HG03565 (cell line): ENCODE measurements at regions not wholly inside any gene's neighbourhood (a gene's known extent, or its start where the extent isn't known, plus 50 kb on each side); places are given as distances from the start of the nearest gene placed in this dataset.
"Not testable (repeated sequence)": the region's sequence is repeated elsewhere in the genome, so short reads cannot be mapped to it uniquely, and the experiment has no call there.

Experiments used
- ATAC-seq: cut with Tn5 transposase; IDR thresholded peaks from one replicate; pipeline ENCODE4 v1.9.1; 2021; ENCODE audit warnings: mild to moderate bottlenecking, moderate library complexity; ENCODE audit not compliant: unreplicated experiment

DNA sequence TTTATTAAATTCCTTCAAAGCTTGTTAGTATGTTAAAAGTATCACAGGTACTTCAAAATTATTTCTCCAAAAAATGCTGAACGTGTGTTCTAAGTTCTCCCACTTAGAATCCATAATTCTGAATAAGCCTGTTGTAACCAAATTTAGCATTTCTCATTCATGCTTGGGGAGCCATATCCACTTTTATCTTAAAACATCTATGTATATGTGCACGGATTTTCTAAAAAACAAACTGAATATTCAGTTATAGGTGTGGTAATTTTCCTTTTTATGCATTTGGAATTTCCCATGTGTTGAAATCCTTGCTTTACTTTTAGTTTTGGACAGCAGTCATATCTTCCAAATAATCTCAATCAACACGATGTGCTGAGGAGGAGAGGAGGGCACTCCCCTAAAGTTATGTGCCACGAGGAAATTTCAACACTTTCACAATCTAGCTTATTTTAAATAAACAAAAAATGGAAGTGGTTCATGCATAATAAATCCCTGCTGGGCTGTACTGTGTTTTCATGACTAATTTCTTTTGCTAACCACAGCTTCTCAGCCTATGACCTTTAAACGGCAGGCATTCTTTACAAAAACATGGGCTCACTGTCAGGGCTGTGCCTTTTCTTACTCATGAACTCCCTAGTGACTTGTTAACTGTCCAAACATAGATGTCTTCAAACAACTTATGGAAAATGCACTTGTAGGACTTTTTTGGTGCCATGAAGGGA is 380.3 kb upstream of the SEMA3C start:
- ATAC-seq = no peak

DNA sequence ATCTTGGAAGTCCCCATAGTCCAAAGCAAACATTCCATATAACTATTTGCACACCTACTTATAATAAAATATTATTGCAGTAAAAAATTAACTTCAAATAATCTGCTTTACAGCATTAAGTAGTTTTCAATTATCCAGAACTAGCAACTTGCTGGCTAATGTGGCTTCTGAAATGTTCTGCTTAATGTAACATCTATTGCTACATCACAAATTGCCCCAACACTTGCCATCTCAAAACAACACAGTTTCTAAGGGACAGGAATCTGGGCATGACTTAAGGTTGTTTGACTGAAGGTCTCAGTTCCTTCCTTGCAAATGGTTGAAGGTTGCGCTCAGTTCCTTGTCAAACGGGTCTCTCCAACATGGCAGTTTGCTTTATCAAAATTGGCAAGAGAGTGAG is 378.5 kb upstream of the SEMA3C start:
- no peak for ATAC-seq

DNA sequence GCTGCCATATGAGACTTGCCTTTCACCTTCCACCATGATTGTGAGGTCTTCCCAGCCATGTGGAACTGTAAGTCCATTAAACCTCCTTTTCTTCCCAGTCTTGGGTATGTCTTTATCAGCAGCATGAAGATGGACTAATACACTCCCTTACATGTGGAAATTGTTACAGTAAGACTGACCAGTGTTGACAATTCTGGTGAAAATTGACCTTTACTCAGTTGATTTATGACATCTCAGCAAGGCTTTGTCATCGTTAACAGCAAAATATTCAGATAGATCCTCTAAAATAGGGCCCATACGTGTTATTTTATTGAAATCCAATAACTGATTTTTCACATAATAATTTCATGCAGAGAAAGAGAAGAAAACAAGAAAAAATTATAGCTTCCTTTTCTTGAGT is 377.9 kb upstream of the SEMA3C start:
- no peak for ATAC-seq

DNA sequence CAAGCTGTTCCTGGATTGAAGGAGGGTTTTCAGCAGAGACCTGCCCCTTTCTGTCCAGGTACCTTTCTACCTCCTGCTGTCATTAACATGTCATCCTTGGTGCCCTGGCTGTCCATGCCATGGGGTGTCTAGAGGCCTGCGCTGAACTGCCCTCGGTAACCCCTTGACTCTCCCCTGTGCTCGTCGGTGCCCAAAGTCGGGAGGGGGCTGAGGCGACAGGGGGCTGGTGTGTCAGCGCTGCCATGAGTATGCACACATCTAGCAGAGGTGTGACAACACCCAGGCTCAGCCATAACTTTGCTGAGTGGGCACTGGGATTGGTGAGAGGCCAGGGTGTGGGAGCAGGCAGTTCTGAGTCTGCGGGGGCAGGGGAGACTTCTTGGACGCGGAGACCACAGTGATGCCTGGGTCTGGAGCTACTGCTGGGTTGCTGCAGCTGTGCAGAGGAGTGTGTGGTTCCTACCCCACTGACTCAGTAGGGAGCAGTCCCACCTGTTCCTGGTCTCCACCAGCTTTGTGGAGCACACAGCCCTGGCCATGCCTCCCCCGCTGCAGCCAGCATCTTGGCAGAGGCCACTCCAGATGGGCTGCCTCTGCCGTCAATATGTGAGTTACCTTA is 376.2 kb upstream of the SEMA3C start:
- ATAC-seq = no peak

DNA sequence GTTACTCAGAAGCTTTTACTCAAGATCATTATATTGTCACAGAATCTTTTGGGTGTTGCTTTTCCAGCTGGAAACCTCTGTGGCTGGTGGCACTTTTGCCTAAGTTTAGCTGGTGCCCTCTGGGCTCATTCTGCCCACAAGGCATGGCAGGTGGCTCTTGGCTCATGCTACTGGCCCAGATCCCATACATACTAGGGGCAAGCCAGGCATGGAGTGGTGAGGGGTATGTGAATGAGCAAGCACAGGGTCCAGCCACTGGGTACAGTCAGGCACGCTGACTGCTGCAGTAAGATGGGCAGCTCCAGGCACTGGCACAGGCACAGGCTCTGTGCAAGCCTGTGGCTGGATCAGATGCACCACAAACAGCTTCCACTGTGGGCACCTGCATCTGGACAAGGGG is 375.0 kb upstream of the SEMA3C start:
- ATAC-seq = no peak

DNA sequence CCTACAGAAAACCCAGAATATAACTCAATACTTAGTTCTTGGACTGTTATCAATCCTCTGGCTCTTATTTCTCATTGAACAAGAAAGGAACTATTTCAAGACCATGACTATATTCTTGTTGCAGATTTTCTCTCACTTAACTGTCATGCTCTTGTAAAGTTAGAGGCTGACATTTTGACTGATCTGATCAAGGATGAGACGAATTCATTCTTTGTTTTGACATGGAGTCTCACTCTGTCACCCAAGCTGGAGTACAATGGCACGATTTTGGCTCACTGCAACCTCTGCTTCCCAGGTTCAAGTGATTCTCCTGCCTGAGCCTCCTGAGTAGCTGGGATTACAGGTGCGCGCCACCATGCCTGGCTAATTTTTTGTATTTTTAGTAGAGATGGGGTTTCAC is 367.9 kb upstream of the SEMA3C start:
- ATAC-seq = not testable (repeated sequence)

DNA sequence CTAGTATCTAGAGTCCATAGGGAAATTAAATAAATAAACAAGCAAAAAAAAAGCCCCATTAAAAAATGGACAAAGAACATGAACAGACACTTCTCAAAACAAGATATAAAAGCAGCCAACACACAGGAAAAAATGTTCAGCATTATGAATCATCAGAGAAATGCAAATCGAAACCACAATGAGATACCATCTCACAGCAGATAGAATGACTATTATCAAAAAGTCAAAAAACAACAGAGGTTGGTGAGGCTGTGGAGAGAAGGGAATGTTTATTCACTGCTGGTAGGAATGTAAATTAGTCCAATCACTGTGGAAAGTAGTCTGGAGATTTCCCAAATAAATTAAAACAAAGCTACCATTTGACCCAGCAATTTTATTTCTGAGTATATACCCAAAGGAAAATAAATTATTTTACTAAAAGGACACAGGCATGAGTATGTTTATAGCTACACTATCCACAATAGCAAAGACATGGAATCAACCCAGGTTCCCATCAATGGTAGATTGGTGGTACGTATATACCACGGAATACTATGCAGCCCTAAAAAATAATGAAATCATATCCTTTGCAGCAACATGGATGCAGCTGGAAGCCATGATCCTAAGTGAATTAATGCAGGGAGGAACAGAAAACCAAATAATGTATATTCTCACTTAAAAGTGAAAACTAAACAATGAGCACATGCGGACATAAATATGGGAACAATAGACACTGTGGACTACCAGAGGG is 366.5 kb upstream of the SEMA3C start:
- no peak for ATAC-seq

DNA sequence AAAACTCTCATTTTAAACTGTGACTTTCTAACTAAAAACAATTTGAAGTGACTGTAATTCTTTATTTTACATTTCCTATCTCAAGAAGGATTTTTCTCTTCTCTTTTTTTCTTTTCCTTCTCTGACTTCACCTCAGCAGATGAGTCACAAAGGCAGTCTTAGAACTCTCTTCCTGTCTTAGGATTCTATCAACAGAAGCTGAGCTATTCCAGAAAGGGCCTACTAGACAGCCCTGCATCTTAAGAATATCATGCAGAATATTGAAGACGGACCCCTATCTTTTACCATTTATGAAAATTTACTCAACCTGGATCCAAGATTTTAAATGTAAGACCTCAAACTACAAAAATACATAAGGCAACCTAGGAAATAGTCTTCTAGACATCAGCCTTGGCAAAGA is 365.7 kb upstream of the SEMA3C start:
- ATAC-seq = no peak

DNA sequence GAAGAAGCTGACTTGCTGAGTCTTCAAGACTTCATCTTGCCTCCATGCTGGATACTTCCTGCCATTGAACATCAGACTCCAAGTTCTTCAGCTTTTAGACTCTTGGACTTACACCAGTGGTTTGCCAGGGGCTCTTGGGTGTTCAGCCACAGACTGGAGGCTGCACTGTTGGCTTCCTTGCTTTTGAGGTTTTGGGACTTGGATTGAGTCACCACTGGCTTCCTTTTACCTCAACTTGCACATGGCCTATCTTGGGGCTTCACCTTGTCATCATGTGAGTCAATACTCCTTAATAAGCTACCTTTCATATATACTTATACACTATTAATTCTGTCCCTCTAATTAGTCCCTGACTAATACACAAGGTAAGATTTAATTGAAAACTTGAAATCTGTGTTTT is 361.7 kb upstream of the SEMA3C start:
- no peak for ATAC-seq

DNA sequence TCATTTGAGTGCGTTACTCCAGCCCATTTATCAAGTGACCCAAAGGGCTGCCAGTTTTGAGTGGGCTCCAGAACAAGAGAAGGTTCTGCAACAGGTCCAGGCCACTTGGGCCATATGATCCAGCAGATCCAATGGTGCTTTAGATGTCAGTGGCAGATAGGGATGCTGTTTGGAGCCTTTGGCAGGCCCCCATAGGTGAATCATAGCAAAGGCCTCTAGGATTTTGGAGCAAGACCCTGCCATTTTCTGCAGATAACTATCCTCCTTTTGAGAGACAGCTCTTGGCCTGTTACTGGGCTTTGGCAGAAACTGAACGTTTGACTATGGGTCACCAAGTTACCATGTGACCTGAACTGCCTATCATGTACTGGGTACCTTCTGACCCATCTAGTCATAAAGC is 358.8 kb upstream of the SEMA3C start:
- ATAC-seq = no peak

DNA sequence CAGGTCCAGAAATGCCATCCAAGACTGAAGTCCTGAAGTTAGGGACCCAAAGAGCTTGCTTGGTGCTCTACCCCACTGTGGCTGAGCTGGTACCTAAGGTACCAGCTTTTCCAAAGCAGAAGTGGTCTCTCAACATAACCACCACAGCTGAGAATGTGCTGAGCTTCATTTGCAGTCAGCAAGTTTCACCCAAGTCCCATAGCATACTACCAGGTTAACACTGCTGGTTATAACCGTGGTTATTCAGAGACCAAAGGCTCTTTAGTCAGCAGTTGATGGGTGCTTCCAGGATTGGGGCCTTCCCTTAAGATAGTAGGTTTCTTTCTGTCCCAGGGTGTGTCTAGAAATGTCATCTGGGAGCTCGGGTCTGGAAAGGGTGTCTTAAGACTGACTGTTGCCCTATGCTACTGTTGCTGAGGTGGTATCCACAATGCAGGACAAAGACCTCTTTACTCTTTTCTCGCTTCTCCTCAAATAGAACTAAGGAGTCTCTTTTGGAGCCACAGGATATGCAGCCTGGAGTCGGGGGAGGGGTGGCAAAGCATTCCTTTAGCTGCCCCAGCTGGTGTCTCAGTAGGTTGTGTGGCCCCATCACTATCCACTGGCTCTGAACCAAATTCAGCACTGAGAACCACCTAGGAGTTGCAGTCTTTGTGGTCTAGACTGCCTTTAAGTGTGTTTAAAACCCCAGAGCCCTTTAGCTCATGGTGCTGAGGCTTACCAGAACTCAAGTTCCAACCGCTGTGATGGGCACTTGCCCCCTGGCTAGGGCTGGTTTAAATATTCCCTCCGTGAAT is 354.9 kb upstream of the SEMA3C start:
- ATAC-seq = no peak

DNA sequence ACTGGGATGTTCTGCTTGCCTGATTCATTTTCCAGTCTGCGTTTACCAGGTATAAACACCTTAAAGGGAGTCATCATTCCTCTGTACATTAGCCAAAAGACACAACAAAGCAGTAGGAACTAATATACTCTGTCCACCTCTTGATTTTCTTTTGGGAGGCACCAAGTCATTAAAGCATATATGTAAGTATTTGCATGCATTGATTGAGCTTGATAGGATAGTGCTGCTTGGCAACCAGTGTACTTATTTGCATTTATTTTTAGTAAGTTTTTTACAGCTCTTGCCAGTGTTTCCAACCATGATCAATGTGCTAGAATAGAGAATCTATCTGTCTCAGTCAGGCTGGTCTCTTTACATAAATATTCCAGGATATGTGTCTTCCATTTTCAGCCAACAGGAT is 353.3 kb upstream of the SEMA3C start:
- no peak for ATAC-seq

DNA sequence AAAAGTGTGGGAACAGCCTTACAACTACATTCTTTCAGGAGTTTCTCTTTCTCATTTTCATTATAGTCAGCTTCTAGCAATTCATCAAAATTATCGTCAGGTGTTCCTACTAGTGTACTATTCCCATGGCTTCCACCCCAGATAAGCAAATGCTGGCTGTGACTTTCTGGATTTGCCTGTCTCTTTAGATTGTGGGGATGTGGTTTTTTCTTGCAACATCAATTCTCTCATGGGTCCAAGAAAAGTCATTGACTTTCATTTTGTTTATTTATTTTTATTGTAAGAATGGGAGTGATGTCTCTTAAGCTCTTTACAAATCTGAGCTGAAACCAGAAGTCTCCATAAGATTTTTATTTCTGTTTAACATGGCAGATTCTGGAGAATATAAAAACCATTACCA is 349.7 kb upstream of the SEMA3C start:
- no peak for ATAC-seq

DNA sequence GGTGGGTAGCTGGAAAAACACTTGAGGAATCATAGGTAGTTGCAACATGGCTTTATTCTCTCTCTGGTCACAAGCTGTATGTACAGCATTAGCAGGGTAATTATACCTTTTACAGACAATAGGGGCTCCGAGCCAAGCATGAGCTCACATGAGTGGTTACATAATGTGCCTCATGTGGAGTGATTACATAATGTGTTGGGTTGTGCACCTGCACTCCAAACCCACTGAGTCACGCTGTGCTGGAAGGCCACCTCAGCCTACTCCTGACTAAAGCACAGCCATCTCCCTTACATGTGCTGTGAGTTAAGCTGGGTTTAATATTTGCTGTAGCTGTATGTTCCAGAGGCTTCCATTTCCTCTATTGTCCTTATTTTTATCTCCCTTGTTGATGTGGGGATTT is 348.7 kb upstream of the SEMA3C start:
- ATAC-seq = no peak

DNA sequence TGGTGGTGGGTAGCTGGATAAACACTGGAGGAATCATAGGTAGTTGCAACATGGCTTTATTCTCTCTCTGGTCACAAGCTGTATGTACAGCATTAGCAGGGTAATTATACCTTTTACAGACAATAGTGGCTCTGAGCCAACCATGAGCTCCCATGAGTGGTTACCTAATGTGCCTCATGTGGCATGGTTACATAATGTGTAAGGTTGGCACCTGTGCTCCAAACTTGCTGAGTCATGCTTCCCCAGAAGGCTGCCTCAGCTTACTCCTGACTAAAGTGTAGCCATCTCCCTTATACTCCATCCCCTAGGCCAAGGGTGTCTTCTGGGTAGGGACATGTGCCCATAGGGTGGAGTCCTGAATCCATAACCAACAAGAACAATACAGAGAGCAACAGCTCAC is 345.3 kb upstream of the SEMA3C start:
- ATAC-seq = no peak

DNA sequence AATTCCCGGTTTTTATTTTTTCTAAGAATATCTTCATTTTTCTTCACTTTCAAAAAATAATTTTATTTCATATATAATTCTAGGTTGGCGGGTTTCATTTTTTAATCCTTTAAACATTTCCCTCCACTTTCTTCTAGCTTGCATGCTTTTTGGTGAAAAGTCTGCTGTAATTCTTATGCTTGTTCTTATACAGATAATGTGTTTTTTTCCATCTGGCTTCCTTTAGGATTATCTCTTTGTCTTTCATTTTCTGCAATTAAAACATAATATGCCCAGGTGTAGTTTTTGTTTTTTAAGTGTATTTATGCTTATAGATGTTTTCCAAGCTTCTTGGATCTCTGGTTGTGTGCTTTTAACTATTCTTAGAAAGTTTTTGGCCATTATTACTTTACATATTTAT is 341.3 kb upstream of the SEMA3C start:
- ATAC-seq = no peak

DNA sequence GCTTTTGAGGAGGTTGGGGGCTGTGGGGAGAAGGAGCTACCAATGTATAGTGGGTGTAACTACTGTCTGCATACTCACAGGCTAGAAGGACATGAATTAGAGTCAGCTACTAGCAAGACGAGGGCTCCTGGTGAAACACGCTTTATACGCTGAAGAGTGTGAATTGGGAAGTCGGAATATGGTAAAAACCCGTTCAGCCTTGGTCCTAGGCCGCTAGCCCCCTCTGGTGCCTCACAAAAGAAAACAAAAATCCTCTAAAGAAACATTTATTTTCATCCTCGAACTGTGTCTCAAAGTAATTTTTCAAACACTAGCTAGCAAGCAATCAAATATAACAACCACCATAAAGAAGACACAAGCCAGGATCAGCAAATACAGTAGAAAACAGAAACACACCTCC is 338.1 kb upstream of the SEMA3C start:
- no peak for ATAC-seq

DNA sequence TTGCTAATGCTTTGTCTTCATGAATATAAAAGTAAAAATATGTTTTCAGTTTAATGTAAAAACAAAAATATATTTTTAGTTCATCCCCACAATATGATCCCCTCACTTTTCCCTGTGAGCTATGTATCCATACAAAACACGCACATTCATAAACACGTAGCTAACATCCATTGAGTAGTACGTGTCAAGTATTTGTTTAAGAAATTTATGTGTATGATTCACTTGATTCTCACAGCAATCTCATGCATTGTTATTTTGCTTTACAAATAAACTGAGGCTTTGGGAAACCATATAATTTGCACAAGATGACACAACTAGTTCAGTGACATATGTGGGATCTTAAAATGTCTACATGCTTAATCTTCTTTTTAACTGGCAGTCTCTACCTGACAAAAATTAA is 329.6 kb upstream of the SEMA3C start:
- ATAC-seq = no peak

DNA sequence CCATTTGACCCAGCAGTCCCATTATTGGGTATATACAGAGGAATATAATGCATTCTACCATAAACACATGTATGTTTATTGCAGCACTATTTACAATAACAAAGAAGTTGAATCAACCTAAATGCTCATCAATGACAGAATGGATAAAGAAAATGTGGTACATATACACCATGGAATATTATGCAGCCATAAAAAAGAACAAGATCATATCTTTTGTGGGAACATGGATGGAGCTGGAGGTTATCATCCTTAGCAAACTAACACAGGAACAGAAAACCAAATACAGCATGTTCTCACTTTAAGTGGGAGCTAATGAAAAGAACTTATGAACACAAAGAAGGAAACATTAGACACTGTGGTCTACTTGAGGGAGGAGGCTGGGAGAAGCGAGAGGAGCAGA is 328.5 kb upstream of the SEMA3C start:
- ATAC-seq = not testable (repeated sequence)

DNA sequence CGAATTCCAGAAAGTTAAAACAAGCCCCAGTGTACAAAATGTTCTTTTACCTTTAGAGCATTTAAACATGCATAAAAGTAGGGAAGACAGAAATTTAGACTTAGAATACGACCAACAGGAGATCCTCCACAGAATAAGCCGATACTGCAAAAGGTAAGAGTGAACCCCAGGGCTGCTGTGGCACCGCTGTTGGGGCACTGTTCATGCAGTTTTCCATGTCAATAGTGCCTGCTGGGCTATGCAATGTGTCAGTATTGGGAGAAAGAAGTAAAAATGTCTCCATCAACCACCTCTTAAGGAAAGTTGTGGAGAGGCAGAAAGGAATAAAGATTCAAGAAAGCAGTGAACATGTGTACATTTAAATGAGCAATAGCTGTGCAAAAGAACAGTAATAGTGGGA is 326.5 kb upstream of the SEMA3C start:
- ATAC-seq = no peak

DNA sequence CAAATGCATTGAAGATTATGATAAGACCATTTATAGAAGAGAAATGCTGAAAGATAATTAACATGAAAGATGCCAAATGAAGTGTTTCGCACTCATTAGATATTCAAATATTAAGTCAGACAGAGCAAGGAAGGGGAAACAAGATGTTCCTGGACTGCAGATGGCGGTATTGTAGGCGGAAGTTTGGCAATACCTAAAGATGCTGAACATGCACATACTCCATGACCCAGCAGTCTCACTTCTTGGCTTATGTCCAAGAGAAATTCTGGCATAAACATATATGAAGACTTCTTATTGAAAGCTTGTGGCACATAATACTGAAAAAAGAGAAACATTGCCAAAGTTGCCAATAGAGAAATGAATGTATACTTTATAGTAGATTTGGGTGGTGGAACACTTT is 325.4 kb upstream of the SEMA3C start:
- no peak for ATAC-seq

DNA sequence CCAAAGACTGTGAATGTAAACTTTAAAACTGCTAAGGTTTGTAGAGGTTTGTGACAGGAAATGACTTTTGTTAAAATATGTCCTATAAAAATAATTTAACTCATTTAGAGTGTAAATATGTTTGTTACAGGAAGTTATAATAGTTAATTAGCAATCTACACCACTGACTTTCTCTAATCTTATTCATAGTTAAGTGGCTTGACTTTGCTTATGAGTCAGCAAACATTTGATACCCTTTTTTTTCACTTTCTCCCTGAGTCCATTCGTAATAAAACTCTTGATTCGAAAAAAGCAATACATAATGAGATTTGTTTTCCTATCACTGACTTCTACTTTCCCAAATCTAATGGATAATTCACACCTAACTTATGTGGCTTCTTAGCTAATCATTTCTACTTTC is 317.7 kb upstream of the SEMA3C start:
- ATAC-seq = no peak
